COLO668 (cell line): ENCODE measurements at regions not wholly inside any gene's neighbourhood (a gene's known extent, or its start where the extent isn't known, plus 50 kb on each side); places are given as distances from the start of the nearest gene placed in this dataset.
"Not testable (repeated sequence)": the region's sequence is repeated elsewhere in the genome, so short reads cannot be mapped to it uniquely, and the experiment has no call there.

Experiments
- DNase-seq: peaks from one replicate; lab custom pipeline; 2025; ENCODE audit not compliant: unreplicated experiment; lab: John Stamatoyannopoulos, UW

DNA sequence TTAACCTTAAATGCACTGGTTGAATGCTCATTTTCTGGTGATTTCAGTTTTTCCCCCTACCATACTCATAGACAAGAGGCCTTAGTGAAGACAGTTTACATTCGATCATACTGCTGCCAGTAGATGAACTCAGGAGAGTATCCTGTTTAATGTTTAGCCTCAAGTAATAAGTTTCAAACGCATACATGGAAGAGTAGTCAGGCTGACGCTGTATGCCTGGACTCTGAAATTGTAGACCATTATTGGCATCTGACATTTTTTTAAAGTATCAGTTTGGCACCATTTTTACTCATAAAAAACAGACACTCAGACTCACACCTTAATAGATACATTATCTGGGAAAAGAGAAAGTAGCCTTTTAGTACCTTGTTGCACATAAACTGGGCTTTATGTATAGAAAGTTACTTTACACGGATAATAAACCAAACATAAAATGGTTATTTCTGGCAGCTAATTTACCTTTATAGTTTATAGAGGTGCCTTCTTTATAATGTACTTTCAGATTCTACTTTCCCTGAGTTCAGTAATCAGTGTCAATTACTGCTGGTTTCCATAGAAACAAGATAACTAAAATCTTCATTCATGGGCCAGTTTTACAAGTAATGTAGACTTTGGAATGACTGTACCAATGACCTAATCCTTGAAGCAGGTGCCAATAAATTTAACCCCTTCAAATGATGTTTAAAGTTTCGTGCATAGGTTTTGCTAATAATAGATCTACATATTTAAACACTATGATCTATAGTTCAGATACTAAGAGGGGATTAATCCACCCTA is 183.8 kb upstream of the ITGA1 start:
- DNase-seq, result no peak

GRCh38 chr5:52605317-52606313 is 182.1 kb upstream of the ITGA1 start:
- DNase-seq, result no peak

DNA sequence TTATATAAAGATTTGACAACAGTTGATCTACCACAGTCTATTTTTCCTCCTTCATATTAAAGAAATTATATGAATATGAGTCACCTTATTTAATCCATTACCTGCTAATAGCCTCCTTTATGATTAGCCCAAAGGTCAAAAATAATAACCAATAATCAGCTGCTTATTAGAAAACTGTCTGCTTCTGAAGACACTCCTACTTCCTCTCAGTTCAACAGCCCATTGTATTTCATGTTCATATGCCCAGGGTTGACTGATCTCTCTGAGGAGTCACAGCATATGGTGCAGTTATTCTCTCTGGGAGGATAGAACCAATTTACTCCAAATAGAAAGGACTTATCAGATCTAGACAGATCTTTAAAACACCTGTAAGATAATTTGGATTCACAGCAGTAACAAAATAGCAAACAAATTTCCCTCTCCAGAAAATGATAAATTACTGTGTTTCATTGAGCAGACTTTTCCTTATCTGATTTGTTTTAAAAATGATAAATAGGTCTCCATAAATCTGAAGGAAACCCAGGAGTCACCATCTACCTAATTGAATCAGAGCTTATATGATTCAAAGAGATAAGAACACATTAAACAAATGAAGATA is 180.4 kb upstream of the ITGA1 start:
- DNase-seq, result no peak

DNA sequence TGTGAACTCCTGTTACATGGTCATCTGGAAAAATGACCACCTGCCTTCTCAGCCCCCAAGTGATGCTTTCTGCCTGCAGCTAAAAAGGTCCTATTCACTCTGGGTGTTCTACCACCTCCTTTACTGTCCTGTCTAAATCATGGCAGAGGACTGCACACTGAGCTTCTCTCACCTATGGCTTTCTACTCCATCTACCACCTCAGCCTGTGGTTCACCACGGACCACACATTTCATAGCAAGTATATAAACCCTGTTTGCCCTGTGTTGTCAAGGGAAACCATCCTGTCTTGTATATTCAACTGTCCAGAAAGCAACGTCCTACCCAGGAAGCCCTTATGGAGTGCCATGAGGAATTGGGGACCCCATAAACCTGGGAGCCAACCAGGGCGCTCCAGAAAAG is 167.4 kb upstream of the ITGA1 start:
- DNase-seq, result no peak

DNA sequence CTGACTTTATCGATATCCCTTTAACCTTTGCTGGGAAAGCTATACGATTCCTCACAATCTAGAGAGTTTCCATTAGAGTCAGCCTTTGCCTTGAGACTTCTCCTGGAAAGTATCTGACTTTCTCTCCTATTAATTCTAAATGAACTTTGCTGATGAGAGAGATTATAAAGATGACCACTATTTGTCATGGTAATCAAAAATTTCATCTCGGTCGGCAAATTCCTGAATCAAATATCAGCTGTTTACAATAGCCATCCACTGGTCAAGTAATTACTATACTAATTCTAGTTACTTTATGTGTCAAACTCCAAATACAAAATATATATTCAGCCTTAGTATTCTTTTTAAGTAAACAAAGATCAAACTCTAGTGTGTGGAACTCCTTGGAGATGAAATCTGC is 164.4 kb upstream of the ITGA1 start:
- DNase-seq, result no peak

DNA sequence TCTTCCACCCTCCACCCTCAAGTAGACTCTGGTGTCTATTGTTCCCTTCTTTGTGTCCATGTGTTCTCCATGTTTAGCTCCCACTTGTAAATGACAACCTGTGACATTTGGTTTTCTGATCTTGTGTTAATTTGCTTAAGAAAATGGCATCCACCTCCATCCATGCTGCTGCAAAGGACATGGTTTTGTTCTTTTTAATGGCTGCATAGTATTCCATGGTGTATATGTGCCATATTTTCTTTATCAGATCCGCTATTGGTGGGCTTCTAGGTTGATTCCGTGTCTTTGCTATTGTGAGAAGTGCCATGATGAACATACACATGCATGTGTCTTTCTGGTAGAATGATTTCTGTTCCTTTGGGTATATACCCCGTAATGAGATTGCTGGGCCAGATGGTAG is 163.4 kb upstream of the ITGA1 start:
- DNase-seq, result no peak

GRCh38 chr5:52626312-52626711 is 161.4 kb upstream of the ITGA1 start:
- no peak for DNase-seq

DNA sequence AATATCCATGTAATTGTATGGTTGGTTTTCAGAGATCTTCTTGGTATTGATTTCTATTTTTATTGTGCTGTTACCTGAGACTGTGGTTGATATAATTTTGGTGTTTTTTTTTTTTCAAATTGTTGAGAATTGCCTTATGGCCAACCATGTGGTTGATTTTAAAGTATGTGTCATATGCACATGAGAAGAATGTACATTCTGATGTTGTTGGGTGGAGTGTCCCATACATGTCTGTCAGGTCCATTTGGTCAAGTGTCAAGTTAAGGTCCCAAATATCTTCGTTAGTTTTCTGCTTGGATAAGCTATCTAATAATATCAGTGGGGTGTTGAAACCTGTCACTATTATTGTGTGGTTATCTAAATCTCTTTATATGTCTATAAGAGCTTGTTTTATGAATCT is 160.0 kb upstream of the ITGA1 start:
- DNase-seq, result no peak

DNA sequence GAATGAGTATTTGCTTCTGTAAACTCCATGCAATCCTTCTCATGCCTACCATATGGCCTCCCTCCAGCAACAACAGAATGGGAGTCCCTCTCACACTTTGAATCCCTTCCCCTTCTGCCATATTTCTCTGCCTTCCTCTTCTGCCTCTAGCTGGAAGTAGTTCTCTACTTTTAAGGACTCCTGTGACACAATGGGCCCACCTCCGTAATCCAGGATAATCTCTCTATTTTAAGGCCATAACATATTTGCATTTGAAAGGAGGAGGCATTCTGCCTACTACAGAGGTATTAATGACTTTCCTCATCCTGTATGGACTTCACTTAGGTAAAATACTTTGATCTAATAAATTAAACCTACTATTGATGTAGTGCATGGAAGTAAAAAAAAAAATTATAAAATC is 155.4 kb upstream of the ITGA1 start:
- DNase-seq, result no peak

DNA sequence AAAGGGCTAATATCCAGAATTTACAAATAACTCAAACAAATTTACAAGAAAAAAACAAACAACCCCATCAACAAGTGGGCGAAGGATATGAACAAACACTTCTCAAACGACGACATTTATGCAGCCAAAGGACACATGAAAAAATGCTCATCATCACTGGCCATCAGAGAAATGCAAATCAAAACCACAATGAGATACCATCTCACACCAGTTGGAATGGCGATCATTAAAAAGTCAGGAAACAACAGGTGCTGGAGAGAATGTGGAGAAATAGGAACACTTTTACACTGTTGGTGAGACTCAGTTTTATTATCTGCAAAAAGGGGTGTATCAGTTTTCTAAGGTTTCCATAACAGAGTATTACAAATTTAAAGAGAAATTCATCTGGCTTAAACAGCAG is 153.5 kb upstream of the ITGA1 start:
- not testable (repeated sequence) for DNase-seq

DNA sequence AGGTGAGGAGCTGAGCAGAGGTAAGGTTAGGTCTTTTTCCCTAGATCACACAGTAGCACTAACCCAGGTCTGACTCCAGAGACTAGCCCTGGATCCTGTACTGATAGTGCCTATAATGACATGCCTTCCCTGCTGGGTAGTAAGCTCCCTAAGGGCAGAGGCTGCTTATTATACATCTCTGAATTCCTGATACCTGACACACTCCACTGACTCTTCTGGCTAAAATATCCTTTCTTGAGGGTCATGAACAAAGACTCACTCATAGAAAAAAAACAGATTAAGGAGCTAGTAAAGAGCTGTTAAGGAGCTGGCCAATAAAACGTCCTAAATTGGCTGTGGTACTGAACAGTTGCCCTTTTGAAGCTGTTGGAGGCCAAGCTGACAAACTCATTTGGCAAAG is 149.0 kb upstream of the ITGA1 start:
- DNase-seq, result no peak

- no peak for DNase-seq
These were observed 139.0 kb upstream of the ITGA1 start for GRCh38 chr5:52648726-52649125.

GRCh38 chr5:52655163-52655562 is 132.6 kb upstream of the ITGA1 start:
- no peak for DNase-seq

- DNase-seq, result no peak
These were observed 131.0 kb upstream of the ITGA1 start for GRCh38 chr5:52656569-52657246.

GRCh38 chr5:52657247-52657645 is 130.5 kb upstream of the ITGA1 start:
- DNase-seq, result no peak

DNA sequence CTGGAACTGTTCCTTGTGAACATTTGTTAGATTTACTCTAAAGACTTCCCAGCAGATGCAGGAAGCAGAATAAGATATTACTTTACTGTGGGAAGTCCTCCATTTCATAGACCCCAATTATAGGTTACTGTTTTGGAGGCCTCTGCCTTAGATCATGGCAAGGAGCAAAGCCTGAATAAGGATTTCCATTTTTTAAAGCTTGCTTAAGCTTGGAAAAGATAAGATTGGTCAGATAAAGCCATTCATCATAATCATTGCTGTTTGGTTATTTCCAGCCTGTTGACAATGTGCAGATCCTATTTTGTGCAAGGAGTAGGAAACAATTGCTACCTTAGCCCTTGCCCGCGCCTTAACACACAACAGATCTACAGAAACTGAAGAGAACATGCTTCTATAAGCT is 129.5 kb upstream of the ITGA1 start:
- no peak for DNase-seq

GRCh38 chr5:52660621-52661020 is 127.1 kb upstream of the ITGA1 start:
- DNase-seq, result no peak

- no peak for DNase-seq
These were observed 125.7 kb upstream of the ITGA1 start for GRCh38 chr5:52661903-52662595.

DNA sequence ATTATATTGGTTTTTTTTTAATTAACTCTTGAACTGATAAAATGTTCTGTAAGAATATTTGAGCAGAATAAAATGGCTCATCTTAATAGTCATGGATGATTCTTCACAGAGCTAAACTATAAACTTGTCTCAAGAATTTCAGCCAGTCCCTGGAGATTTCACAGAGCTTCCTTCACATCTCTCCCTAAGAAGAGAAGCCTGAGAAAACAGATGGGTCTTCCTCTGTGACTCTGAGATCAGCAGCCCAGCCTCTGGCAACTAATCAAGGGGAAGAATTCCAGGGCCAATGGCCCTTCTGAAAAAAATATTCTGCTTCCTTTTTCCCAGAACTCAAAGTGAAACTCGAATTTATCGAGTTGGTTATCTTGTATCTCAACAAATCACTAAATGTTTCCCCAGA is 122.2 kb upstream of the ITGA1 start:
- no peak for DNase-seq

- DNase-seq, result no peak
These were observed 119.6 kb upstream of the ITGA1 start for GRCh38 chr5:52668139-52668538.
